ENCODE measurements at regions not wholly inside any gene's neighbourhood (a gene's known extent, or its start where the extent isn't known, plus 50 kb on each side); places are given as distances from the start of the nearest gene placed in this dataset.
"Not testable (repeated sequence)": the region's sequence is repeated elsewhere in the genome, so short reads cannot be mapped to it uniquely, and the experiment has no call there.

GRCh38 chr10:57663401-57663800, 604.3 kb downstream of the IPMK start:
- no peak overlapping the region for H3K4me3 ChIP-seq
- H3K9ac ChIP-seq (ENCODE audit: low read depth in 2 of 2, low read length in 2 of 2), result no peak overlapping the region
- no peak for DNase-seq
- H3K27me3 ChIP-seq, result no peaks in the 10 kb centered on the region
- no peaks in the 10 kb centered on the region for H3K4me1 ChIP-seq
- TF ChIP-seq CTCF (IDR thresholded peaks at IDR 0.05), result no peak
- no peaks in the 10 kb centered on the region for H3K9me3 ChIP-seq
- H3K27ac ChIP-seq, result no peak overlapping the region
- H3K36me3 ChIP-seq, result no peaks in the 10 kb centered on the region
- intact Hi-C loops (cut with DNase I), result no loop called here

DNA sequence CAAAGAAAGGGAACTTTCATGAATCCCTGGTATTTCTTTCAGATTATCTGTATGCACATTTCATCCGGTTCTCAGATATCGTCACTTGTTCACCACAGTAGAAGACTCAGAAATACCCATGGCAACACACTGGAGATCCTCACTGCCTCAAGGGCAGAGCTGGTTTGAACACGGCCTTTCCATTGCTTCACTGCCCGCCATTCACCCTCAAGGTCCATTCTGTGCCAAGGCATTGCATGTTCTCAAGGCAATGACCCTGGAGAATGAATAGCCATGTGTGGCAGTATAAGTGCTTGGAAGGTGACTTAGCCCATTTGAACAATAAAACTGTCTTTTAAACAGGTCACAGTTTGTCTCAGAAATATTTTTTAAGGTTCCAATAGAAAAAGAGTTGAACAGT, 606.5 kb downstream of the IPMK start:
- DNase-seq, result no peak
- no peaks in the 10 kb centered on the region for H3K36me3 ChIP-seq
- H3K4me1 ChIP-seq, result no peaks in the 10 kb centered on the region
- no peak overlapping the region for H3K9ac ChIP-seq (ENCODE audit: low read depth in 2 of 2, low read length in 2 of 2)
- H3K27me3 ChIP-seq, result no peaks in the 10 kb centered on the region
- intact Hi-C loops (cut with DNase I), result no loop called here
- TF ChIP-seq CTCF (IDR thresholded peaks at IDR 0.05), result no peak
- H3K27ac ChIP-seq, result no peak overlapping the region
- H3K9me3 ChIP-seq, result no peaks in the 10 kb centered on the region
- H3K4me3 ChIP-seq, result no peak overlapping the region

GRCh38 chr10:57657164-57657765, 610.4 kb downstream of the IPMK start:
- Histone ChIP-seq H3K36me3 (no peaks in the 10 kb centered on the region), H3K9ac (ENCODE audit: low read depth in 2 of 2, low read length in 2 of 2) (no peak overlapping the region), H3K9me3 (no peaks in the 10 kb centered on the region), H3K4me1 (no peaks in the 10 kb centered on the region), H3K27ac (no peak overlapping the region), H3K4me3 (no peak overlapping the region), H3K27me3 (no peaks in the 10 kb centered on the region)
- peak; percentile 67 for TF ChIP-seq CTCF (IDR thresholded peaks at IDR 0.05)
- intact Hi-C loops (cut with DNase I), result loop anchor here (10.0 kb wide), 1 partner anchor 322 kb away; no protein-coding TSS in a partner anchor
- DNase-seq, result peak; percentile 50

- no peaks in the 10 kb centered on the region for H3K27me3 ChIP-seq
- no peak overlapping the region for H3K4me3 ChIP-seq
- H3K27ac ChIP-seq, result no peak overlapping the region
- no peak for DNase-seq
- no peaks in the 10 kb centered on the region for H3K36me3 ChIP-seq
- no peaks in the 10 kb centered on the region for H3K9me3 ChIP-seq
- no peaks in the 10 kb centered on the region for H3K4me1 ChIP-seq
- no peak overlapping the region for H3K9ac ChIP-seq (ENCODE audit: low read depth in 2 of 2, low read length in 2 of 2)
- intact Hi-C loops (cut with DNase I), result loop anchor here (10.0 kb wide), 1 partner anchor 320 kb away; no protein-coding TSS in a partner anchor
- TF ChIP-seq CTCF (IDR thresholded peaks at IDR 0.05), result no peak
Observed at GRCh38 chr10:57654856-57655255, 612.8 kb downstream of the IPMK start.

DNA sequence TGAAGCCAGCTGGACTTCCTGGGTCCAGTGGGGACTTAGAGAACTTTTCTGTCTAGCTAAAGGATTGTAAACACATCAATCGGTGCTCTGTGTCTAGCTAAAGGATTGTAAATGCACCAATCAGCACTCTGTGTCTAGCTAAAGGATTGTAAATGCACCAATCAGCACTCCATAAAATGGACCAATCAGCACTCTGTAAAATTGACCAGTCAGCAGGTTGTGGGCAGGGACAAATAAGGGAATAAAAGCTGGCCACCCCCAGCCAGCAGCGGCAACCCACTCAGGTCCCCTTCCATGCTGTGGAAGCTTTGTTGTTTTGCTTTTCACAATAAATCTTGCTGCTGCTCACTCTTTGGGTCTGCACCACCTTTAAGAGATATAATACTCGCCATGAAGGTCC, 622.6 kb downstream of the IPMK start:
- H3K9ac ChIP-seq (ENCODE audit: low read depth in 2 of 2, low read length in 2 of 2); H3K27me3 ChIP-seq; H3K36me3 ChIP-seq; DNase-seq; intact Hi-C loops (cut with DNase I); H3K4me1 ChIP-seq; H3K27ac ChIP-seq; H3K4me3 ChIP-seq; H3K9me3 ChIP-seq: not testable (repeated sequence)

- H3K27ac ChIP-seq, result no peak overlapping the region
- no peak overlapping the region for H3K4me3 ChIP-seq
- intact Hi-C loops (cut with DNase I), result no loop called here
- no peak overlapping the region for H3K9ac ChIP-seq (ENCODE audit: low read depth in 2 of 2, low read length in 2 of 2)
- no peaks in the 10 kb centered on the region for H3K27me3 ChIP-seq
- no peaks in the 10 kb centered on the region for H3K36me3 ChIP-seq
- TF ChIP-seq CTCF (IDR thresholded peaks at IDR 0.05), result no peak
- H3K4me1 ChIP-seq, result no peaks in the 10 kb centered on the region
- H3K9me3 ChIP-seq, result no peaks in the 10 kb centered on the region
- no peak for DNase-seq
Observed at GRCh38 chr10:57638411-57638810, 629.3 kb downstream of the IPMK start.
